ENCODE measurements at regions not wholly inside any gene's neighbourhood (a gene's known extent, or its start where the extent isn't known, plus 50 kb on each side); places are given as distances from the start of the nearest gene placed in this dataset.

- H3K36me3 ChIP-seq = no peaks in the 10 kb centered on the region
- H3K4me1 ChIP-seq = peaks cover 27% of the 10 kb centered on the region
- H3K4me3 ChIP-seq = no peak overlapping the region
- no peaks in the 10 kb centered on the region for H3K27me3 ChIP-seq (ENCODE audit: low read depth)
- TF ChIP-seq CTCF (IDR thresholded peaks at IDR 0.05; ENCODE audit: borderline replicate concordance) = no peak
- no peak overlapping the region for H3K27ac ChIP-seq (replicated peaks)
- intact Hi-C loops (cut with micrococcal nuclease) = no loop called here
- DNase-seq = no peak
- no peaks in the 10 kb centered on the region for H3K9me3 ChIP-seq (replicated peaks)
Observed at GRCh38 chr3:106126067-106126845, 257.4 kb upstream of the CBLB start.

- H3K27ac ChIP-seq (replicated peaks) = no peak overlapping the region
- DNase-seq = no peak
- peaks cover 33% of the 10 kb centered on the region for H3K4me1 ChIP-seq
- H3K9me3 ChIP-seq (replicated peaks) = no peaks in the 10 kb centered on the region
- no peak overlapping the region for H3K4me3 ChIP-seq
- no peaks in the 10 kb centered on the region for H3K36me3 ChIP-seq
- no peaks in the 10 kb centered on the region for H3K27me3 ChIP-seq (ENCODE audit: low read depth)
- no peak for TF ChIP-seq CTCF (IDR thresholded peaks at IDR 0.05; ENCODE audit: borderline replicate concordance)
- intact Hi-C loops (cut with micrococcal nuclease) = no loop called here
Observed at GRCh38 chr3:106126846-106127235, 258.0 kb upstream of the CBLB start.

GRCh38 chr3:106129939-106130338, 261.1 kb upstream of the CBLB start:
- intact Hi-C loops (cut with micrococcal nuclease) = no loop called here
- Histone ChIP-seq H3K4me1 (peaks cover 35% of the 10 kb centered on the region), H3K27me3 (ENCODE audit: low read depth) (no peaks in the 10 kb centered on the region), H3K9me3 (replicated peaks) (no peaks in the 10 kb centered on the region), H3K36me3 (no peaks in the 10 kb centered on the region), H3K4me3 (no peak overlapping the region), H3K27ac (replicated peaks) (no peak overlapping the region)
- DNase-seq = no peak
- no peak for TF ChIP-seq CTCF (IDR thresholded peaks at IDR 0.05; ENCODE audit: borderline replicate concordance)

- no peak overlapping the region for H3K4me3 ChIP-seq
- no peak for TF ChIP-seq CTCF (IDR thresholded peaks at IDR 0.05; ENCODE audit: borderline replicate concordance)
- no peaks in the 10 kb centered on the region for H3K27me3 ChIP-seq (ENCODE audit: low read depth)
- no peaks in the 10 kb centered on the region for H3K9me3 ChIP-seq (replicated peaks)
- no peaks in the 10 kb centered on the region for H3K36me3 ChIP-seq
- no peak for DNase-seq
- peaks cover 35% of the 10 kb centered on the region for H3K4me1 ChIP-seq
- intact Hi-C loops (cut with micrococcal nuclease) = no loop called here
- no peak overlapping the region for H3K27ac ChIP-seq (replicated peaks)
Observed at GRCh38 chr3:106130384-106131198, 261.8 kb upstream of the CBLB start.

GRCh38 chr3:106135451-106136160, 266.8 kb upstream of the CBLB start:
- peaks cover 14% of the 10 kb centered on the region for H3K4me1 ChIP-seq
- H3K4me3 ChIP-seq = no peak overlapping the region
- TF ChIP-seq CTCF (IDR thresholded peaks at IDR 0.05; ENCODE audit: borderline replicate concordance) = no peak
- no peaks in the 10 kb centered on the region for H3K36me3 ChIP-seq
- H3K27me3 ChIP-seq (ENCODE audit: low read depth) = no peaks in the 10 kb centered on the region
- intact Hi-C loops (cut with micrococcal nuclease) = no loop called here
- DNase-seq = no peak
- H3K9me3 ChIP-seq (replicated peaks) = no peaks in the 10 kb centered on the region
- H3K27ac ChIP-seq (replicated peaks) = no peak overlapping the region
